NOMO-1 treated with DMSO at 0.1 percent for 48 hours (cell line): ENCODE measurements at regions not wholly inside any gene's neighbourhood (a gene's known extent, or its start where the extent isn't known, plus 50 kb on each side); places are given as distances from the start of the nearest gene placed in this dataset.

ENCODE experiments used
- DNase-seq: peaks from one replicate; lab custom pipeline; 2025; ENCODE audit not compliant: unreplicated experiment; lab: John Stamatoyannopoulos, UW

- DNase-seq = no peak
Measured at GRCh38 chr2:17084877-17085276, 419.2 kb upstream of the CYRIA start.

- no peak for DNase-seq
Measured at GRCh38 chr2:17083902-17084301, 418.3 kb upstream of the CYRIA start.

GRCh38 chr2:17079262-17079661, 413.6 kb upstream of the CYRIA start:
- no peak for DNase-seq

GRCh38 chr2:17076533-17076932, 410.9 kb upstream of the CYRIA start:
- no peak for DNase-seq

GRCh38 chr2:17070711-17071110, 405.1 kb upstream of the CYRIA start:
- DNase-seq = no peak

- DNase-seq = no peak
Measured at GRCh38 chr2:17069564-17069963, 403.9 kb upstream of the CYRIA start.

- no peak for DNase-seq
Measured at GRCh38 chr2:17068021-17068420, 402.4 kb upstream of the CYRIA start.

GRCh38 chr2:17065536-17065935, 399.9 kb upstream of the CYRIA start:
- DNase-seq = no peak

- no peak for DNase-seq
Measured at GRCh38 chr2:17061028-17061427, 395.4 kb upstream of the CYRIA start.

GRCh38 chr2:17059458-17059857, 393.8 kb upstream of the CYRIA start:
- DNase-seq = no peak

GRCh38 chr2:17058772-17059402, 393.3 kb upstream of the CYRIA start:
- no peak for DNase-seq

- DNase-seq = no peak
Measured at GRCh38 chr2:17057109-17058017, 391.7 kb upstream of the CYRIA start.

GRCh38 chr2:17056236-17056635, 390.6 kb upstream of the CYRIA start:
- no peak for DNase-seq

GRCh38 chr2:17052001-17052400, 386.4 kb upstream of the CYRIA start:
- DNase-seq = no peak

GRCh38 chr2:17051538-17051937, 385.9 kb upstream of the CYRIA start:
- DNase-seq = no peak

GRCh38 chr2:17043173-17043572, 377.5 kb upstream of the CYRIA start:
- no peak for DNase-seq

- no peak for DNase-seq
Measured at GRCh38 chr2:17036361-17036760, 370.7 kb upstream of the CYRIA start.

- DNase-seq = no peak
Measured at GRCh38 chr2:17035010-17035409, 369.4 kb upstream of the CYRIA start.

- no peak for DNase-seq
Measured at GRCh38 chr2:17030047-17030446, 364.4 kb upstream of the CYRIA start.

GRCh38 chr2:17012297-17012696, 346.7 kb upstream of the CYRIA start:
- no peak for DNase-seq

GRCh38 chr2:17010104-17010503, 344.5 kb upstream of the CYRIA start:
- no peak for DNase-seq

GRCh38 chr2:17000184-17000482, 334.5 kb upstream of the CYRIA start:
- DNase-seq = no peak
